Heart left ventricle (tissue), 16 donors: ENCODE measurements at regions not wholly inside any gene's neighbourhood (a gene's known extent, or its start where the extent isn't known, plus 50 kb on each side); places are given as distances from the start of the nearest gene placed in this dataset.
"Not testable (repeated sequence)": the region's sequence is repeated elsewhere in the genome, so short reads cannot be mapped to it uniquely, and the experiment has no call there.

Source experiments
- ATAC-seq, 4 donors: fragments of 200-7000 bp; cut with Tn5 transposase; one replicate each; pipeline ENCODE4 v1.9.1; 2020 to 2022; ENCODE audit warnings: moderate library complexity in 4 of 4, mild to moderate bottlenecking in 3 of 4, moderate number of reproducible peaks in 1 of 4
- DNase-seq, 5 donors: peaks; one replicate each; pipeline ENCODE4 v3.0.0-alpha.2; 2020
- H3K27ac ChIP-seq, 12 donors: fragments of 200-600 bp; sonication (generic) in 4 of 12; one replicate each; pipeline versions ENCODE4 v1.5.0 to v1.8.0; 2016 to 2022; ENCODE audit warnings: mild to moderate bottlenecking in 2 of 12
- H3K27me3 ChIP-seq, 9 donors: fragments of 200-600 bp; sonication (generic) in 2 of 9; one replicate each; pipeline versions ENCODE4 v1.5.1 to v1.8.0; 2016 to 2022; ENCODE audit warnings: mild to moderate bottlenecking in 3 of 9
- H3K36me3 ChIP-seq, 9 donors: fragments of 200-600 bp; sonication (generic) in 2 of 9; one replicate each; pipeline versions ENCODE4 v1.5.0 to v1.8.0; 2018 to 2022; ENCODE audit warnings: mild to moderate bottlenecking in 2 of 9
- H3K4me1 ChIP-seq, 12 donors: fragments of 200-600 bp; sonication (generic) in 4 of 12; one replicate each; pipeline versions ENCODE4 v1.5.0 to v1.8.0; 2016 to 2022; ENCODE audit warnings: mild to moderate bottlenecking in 3 of 12
- H3K4me3 ChIP-seq, 12 donors: fragments of 200-600 bp; sonication (generic) in 4 of 12; one replicate each; pipeline versions ENCODE4 v1.5.0 to v1.8.0; 2017 to 2022; ENCODE audit warnings: mild to moderate bottlenecking in 9 of 12, moderate library complexity in 4 of 12
- H3K9me3 ChIP-seq, 12 donors: fragments of 200-600 bp; sonication (generic) in 4 of 12; one replicate each; pipeline versions ENCODE4 v1.5.0 to v1.8.0; 2016 to 2022; ENCODE audit warnings: mild to moderate bottlenecking in 1 of 12
- CTCF ChIP-seq, 12 donors: fragments of 200-600 bp; sonication (generic) in 4 of 12; IDR thresholded peaks; one replicate each; pipeline versions ENCODE4 v1.5.0 to v1.8.0; 2018 to 2022; ENCODE audit warnings: antibody characterized with exemption in 12 of 12, mild to moderate bottlenecking in 5 of 12
- POLR2A ChIP-seq, 2 donors: fragments of 450-650 bp; IDR thresholded peaks; one replicate each; pipeline ENCODE4 v1.6.1; 2017; ENCODE audit warnings: antibody characterized with exemption in 2 of 2, mild to moderate bottlenecking in 2 of 2, moderate library complexity in 2 of 2
- WGBS, 4 donors: extraction: QIAGEN DNeasy Blood & Tissue Kit in 2 of 4; methylation state at CpG; one replicate each; pipeline versions ENCODE4 v1.1.5 to v1.1.7; 2013 to 2018; 5-methylcytosine and 5-hydroxymethylcytosine counted together
- intact Hi-C, 10 donors: fragments of 100-400 bp; cut with DNase I; formaldehyde crosslinking; loops; one replicate each; pipeline versions ENCODE4 v1.11.1 to v1.14.2; 2022
- donor health status: ischemic (EF 13 %, LVEDD 7.1; RV severe dilation, severe dysfunction).
- donor health status: healthy with polysubstance abuse.
- donor health status: DM: no; HTN: yes; CAD: no.
- donor health status: DM: no; HTN: no; CAD: no.
- donor health status: ischemic (EF 25% LVEDD 6.9; RV normal size, moderate dysfunction).
- donor health status: ischemic (EF 25% LVEDD 5.7; RV mildly dilated, moderate dysfunction).
- donor health status: healthy.
- donor health status: DM: yes; HTN: yes; CAD: no.
- donor health status: ischemic (EF 35%, LVEDD 5.7; RV mildly dilated, moderate dysfunction).
- donor health status: nonischemic (EF 11% LVEDD 7.7; RV severe dilation, severe dysfunction).
- donor health status: DM: yes; HTN: yes; CAD: no.
- donor health status: PGD.
- donor health status: ischemic (EF 29% LVEDD 5.4; RV normal size, mild dysfunction).
- donor health status: nonischemic (EF 23%, LVEDD 6.1; RV moderate dilation, normal function).

GRCh38 chr12:9284724-9285123 lies 76.5 kb upstream of the PZP start:
- not testable (repeated sequence) for H3K27ac ChIP-seq, DNase-seq, H3K36me3 ChIP-seq, H3K9me3 ChIP-seq, H3K27me3 ChIP-seq, ATAC-seq
- WGBS, 4 donors = 50 to 80% (median 63%) methylated on average over 1 to 6 of the region's 7 CpGs; no CpG with 5 or more reads in 1 of the 4 donors
- intact Hi-C loops = loop anchor here in 1 of 10 donors (5.0 kb wide), 1 partner anchor 167 kb away; the partner anchor contains the start of gene A2M
- Histone ChIP-seq H3K4me1 (peaks cover 0 to 11% (median 4%) of the 10 kb centered on the region in 12 donors), H3K4me3 (peak overlapping the region in 6 of 12 donors; percentile 50 to 76 (median 70))

GRCh38 chr12:9284197-9284596 lies 76.0 kb upstream of the PZP start:
- Histone ChIP-seq H3K4me3 (peak overlapping the region in 11 of 12 donors; percentile 7 to 76 (median 56)), H3K4me1 (peaks cover 0 to 11% (median 4%) of the 10 kb centered on the region in 12 donors), H3K27ac (peak overlapping the region in 6 of 12 donors; percentile 15 to 91 (median 78))
- DNase-seq = peak in 3 of 5 donors; percentile 26 to 51 (median 42)
- WGBS, 4 donors = 3 to 15% methylated on average over 3 to 12 of the region's 14 CpGs; no CpG with 5 or more reads in 2 of the 4 donors
- H3K27me3 ChIP-seq, H3K36me3 ChIP-seq, H3K9me3 ChIP-seq: not testable (repeated sequence)
- intact Hi-C loops = loop anchor here in 1 of 10 donors (5.0 kb wide), 1 partner anchor 167 kb away; the partner anchor contains the start of gene A2M
- peak; percentile 15 to 71 (median 48) for ATAC-seq

- H3K27me3 ChIP-seq, H3K36me3 ChIP-seq, H3K9me3 ChIP-seq: not testable (repeated sequence)
- DNase-seq (peak; percentile 88 to 93 (median 91)), ATAC-seq (peak; percentile 49 to 100 (median 96))
- H3K4me3 ChIP-seq = peak overlapping the region in 11 of 12 donors; percentile 47 to 76 (median 56)
- intact Hi-C loops = loop anchor here in 1 of 10 donors (5.0 kb wide), 1 partner anchor 166 kb away; the partner anchor contains the start of gene A2M
- peaks cover 0 to 11% (median 4%) of the 10 kb centered on the region in 12 donors for H3K4me1 ChIP-seq
- H3K27ac ChIP-seq = peak overlapping the region in 11 of 12 donors; percentile 43 to 91 (median 71)
- 0 to 1% (median 0%) methylated on average over 11 to 40 of the region's 42 CpGs for WGBS, 4 donors
These were observed 75.3 kb upstream of the PZP start for GRCh38 chr12:9283346-9284095.

GRCh38 chr12:9276990-9277389 lies 68.8 kb upstream of the PZP start:
- TF ChIP-seq POLR2A (IDR thresholded peaks at IDR 0.05) (no peak), CTCF (IDR thresholded peaks at IDR 0.05) (no peak)
- Histone ChIP-seq H3K4me1 (no peaks in the 10 kb centered on the region), H3K27me3 (no peaks in the 10 kb centered on the region), H3K4me3 (no peak overlapping the region), H3K9me3 (no peaks in the 10 kb centered on the region), H3K36me3 (no peaks in the 10 kb centered on the region), H3K27ac (no peak overlapping the region)
- intact Hi-C loops = no loop called here
- no peak for ATAC-seq
- DNase-seq = no peak
- WGBS, 4 donors = 44 to 57% (median 51%) methylated on average over 4 of the region's 4 CpGs

GRCh38 chr12:9273276-9273675 lies 65.1 kb upstream of the PZP start:
- Histone ChIP-seq H3K36me3 (no peaks in the 10 kb centered on the region), H3K27ac (no peak overlapping the region), H3K4me3 (no peak overlapping the region), H3K9me3 (no peaks in the 10 kb centered on the region), H3K4me1 (no peaks in the 10 kb centered on the region), H3K27me3 (no peaks in the 10 kb centered on the region)
- ATAC-seq = no peak
- TF ChIP-seq POLR2A (IDR thresholded peaks at IDR 0.05) (no peak), CTCF (IDR thresholded peaks at IDR 0.05) (no peak)
- DNase-seq = no peak
- WGBS, 4 donors = 75 to 92% (median 89%) methylated on average over 3 of the region's 3 CpGs
- intact Hi-C loops = no loop called here
